ENCODE measurements at regions not wholly inside any gene's neighbourhood (a gene's known extent, or its start where the extent isn't known, plus 50 kb on each side); places are given as distances from the start of the nearest gene placed in this dataset.
"Not testable (repeated sequence)": the region's sequence is repeated elsewhere in the genome, so short reads cannot be mapped to it uniquely, and the experiment has no call there.

DNA sequence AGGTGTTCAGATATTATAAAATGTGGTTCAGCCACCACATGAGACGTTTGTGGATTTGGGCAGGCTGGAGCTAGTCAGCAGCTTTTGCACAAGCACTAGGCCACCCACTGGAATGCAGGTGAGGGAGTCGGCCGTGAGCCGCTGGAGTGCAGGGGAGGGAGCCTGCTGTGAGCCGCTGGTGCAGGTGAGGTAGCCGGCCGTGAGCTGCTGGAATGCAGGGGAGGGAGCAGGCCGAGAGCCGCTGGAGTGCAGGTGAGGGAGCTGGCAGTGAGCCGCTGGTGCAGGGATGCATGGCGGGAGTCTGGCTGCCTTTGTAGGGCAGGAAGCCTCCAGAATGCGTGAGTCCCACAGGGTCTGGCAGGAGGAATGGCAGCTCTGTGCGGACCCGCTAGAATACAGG lies 1907.6 kb upstream of the DEFB115 start:
- Histone ChIP-seq H3K4me3 (ENCODE audit: low read depth in 1 of 5, low read length in 5 of 5) (no peak overlapping the region), H3K9ac (ENCODE audit: low read length in 5 of 5) (no peak overlapping the region), H3K4me1 (ENCODE audit: control insufficient read depth in 5 of 5, insufficient read depth in 5 of 5, low read length in 5 of 5) (no peaks in the 10 kb centered on the region), H3K27me3 (ENCODE audit: control insufficient read depth in 5 of 5, insufficient read depth in 4 of 5, low read length in 5 of 5) (no peaks in the 10 kb centered on the region), H3K9me3 (ENCODE audit: control insufficient read depth in 5 of 5, low read length in 5 of 5) (peaks cover 0 to 22% (median 3%) of the 10 kb centered on the region in 5 donors), H3K36me3 (ENCODE audit: control insufficient read depth in 5 of 5, insufficient read depth in 5 of 5, low read length in 5 of 5) (no peaks in the 10 kb centered on the region), H3K27ac (ENCODE audit: low read depth, low read length) (no peak overlapping the region)

DNA sequence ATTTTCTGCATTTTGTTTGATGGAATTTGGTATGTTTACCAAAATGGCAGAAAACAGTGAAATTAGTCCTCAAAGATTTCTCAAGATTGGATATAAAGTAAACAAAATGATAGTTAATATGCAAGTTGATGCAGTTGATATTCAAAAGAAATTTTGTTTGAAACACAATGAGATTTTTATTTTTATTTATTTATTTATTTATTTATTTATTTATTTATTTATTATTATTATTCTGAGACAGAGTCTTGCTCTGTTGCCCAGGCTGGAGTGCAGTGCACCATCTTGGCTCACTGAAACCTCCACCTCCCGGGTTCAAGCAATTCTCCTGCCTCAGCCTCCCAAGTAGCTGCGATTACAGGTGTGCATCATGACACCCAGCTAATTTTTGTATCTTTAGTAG lies 1881.5 kb upstream of the DEFB115 start:
- H3K4me1 ChIP-seq (ENCODE audit: control insufficient read depth in 5 of 5, insufficient read depth in 5 of 5, low read length in 5 of 5); H3K36me3 ChIP-seq (ENCODE audit: control insufficient read depth in 5 of 5, insufficient read depth in 5 of 5, low read length in 5 of 5); H3K9ac ChIP-seq (ENCODE audit: low read length in 5 of 5); H3K4me3 ChIP-seq (ENCODE audit: low read depth in 1 of 5, low read length in 5 of 5); H3K27ac ChIP-seq (ENCODE audit: low read depth, low read length); H3K27me3 ChIP-seq (ENCODE audit: control insufficient read depth in 5 of 5, insufficient read depth in 4 of 5, low read length in 5 of 5): not testable (repeated sequence)
- H3K9me3 ChIP-seq (ENCODE audit: control insufficient read depth in 5 of 5, low read length in 5 of 5) = peaks cover 0 to 14% (median 0%) of the 10 kb centered on the region in 5 donors

DNA sequence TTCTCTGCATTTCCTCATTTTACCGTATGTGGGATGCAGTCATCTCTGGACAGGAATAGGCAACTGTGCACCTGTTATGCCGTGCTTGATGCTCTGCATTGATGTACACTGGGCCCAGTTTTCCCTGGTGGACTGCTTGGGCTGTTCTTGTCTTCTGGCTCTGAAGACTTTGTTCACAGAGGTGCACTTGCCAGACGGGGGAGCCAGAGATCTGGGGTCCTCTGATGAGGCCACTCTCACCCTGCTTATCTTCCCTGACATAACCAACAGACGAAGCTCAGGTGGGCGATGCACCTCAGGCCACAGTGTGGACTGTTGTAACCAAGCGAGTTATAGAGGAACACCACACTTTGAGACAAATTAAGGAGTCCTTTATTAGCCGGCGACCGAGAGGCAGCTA lies 1864.6 kb upstream of the DEFB115 start:
- not testable (repeated sequence) for H3K4me3 ChIP-seq (ENCODE audit: low read depth in 1 of 5, low read length in 5 of 5); H3K4me1 ChIP-seq (ENCODE audit: control insufficient read depth in 5 of 5, insufficient read depth in 5 of 5, low read length in 5 of 5); H3K27ac ChIP-seq (ENCODE audit: low read depth, low read length); H3K9me3 ChIP-seq (ENCODE audit: control insufficient read depth in 5 of 5, low read length in 5 of 5); H3K9ac ChIP-seq (ENCODE audit: low read length in 5 of 5); H3K27me3 ChIP-seq (ENCODE audit: control insufficient read depth in 5 of 5, insufficient read depth in 4 of 5, low read length in 5 of 5); H3K36me3 ChIP-seq (ENCODE audit: control insufficient read depth in 5 of 5, insufficient read depth in 5 of 5, low read length in 5 of 5)

DNA sequence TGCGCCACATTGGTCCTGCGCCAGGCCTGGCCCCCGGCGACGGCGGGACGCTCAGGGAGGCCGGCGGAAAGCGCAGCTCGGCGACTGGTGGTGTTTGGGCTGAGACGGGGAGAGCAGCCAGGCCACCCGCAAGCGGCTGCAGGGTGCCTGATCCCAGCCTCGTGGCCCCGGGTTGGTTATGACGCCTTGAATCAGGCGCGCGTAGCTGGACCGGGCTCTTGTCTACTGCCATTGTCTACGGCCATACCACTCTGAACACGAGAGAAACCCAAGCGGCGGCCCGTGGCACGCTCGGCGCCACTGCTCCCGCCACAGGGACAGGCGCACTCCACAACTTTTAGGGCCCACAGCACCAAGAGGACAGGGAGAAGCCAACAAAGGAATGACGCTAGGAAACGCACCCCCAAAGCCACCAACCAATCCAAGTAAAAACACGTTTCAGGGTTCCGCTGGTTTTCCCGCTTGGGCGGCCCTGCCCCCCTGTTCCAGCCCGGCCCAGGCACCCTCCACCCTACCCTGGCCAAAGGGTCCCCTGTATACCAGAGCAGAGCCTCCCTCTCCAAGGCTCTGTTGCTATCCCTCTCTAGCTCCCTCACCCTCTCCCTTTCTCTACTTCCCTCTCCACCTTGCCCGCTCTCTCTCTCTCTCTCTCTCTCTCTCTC lies 1849.3 kb upstream of the DEFB115 start:
- H3K9me3 ChIP-seq (ENCODE audit: control insufficient read depth in 5 of 5, low read length in 5 of 5) = peaks cover 2 to 36% (median 24%) of the 10 kb centered on the region in 5 donors
- H3K9ac ChIP-seq (ENCODE audit: low read length in 5 of 5) = no peak overlapping the region
- H3K27ac ChIP-seq (ENCODE audit: low read depth, low read length) = no peak overlapping the region
- H3K36me3 ChIP-seq (ENCODE audit: control insufficient read depth in 5 of 5, insufficient read depth in 5 of 5, low read length in 5 of 5) = no peaks in the 10 kb centered on the region
- peaks cover 0 to 18% (median 4%) of the 10 kb centered on the region in 5 donors for H3K27me3 ChIP-seq (ENCODE audit: control insufficient read depth in 5 of 5, insufficient read depth in 4 of 5, low read length in 5 of 5)
- no peaks in the 10 kb centered on the region for H3K4me1 ChIP-seq (ENCODE audit: control insufficient read depth in 5 of 5, insufficient read depth in 5 of 5, low read length in 5 of 5)
- H3K4me3 ChIP-seq (ENCODE audit: low read depth in 1 of 5, low read length in 5 of 5) = no peak overlapping the region

DNA sequence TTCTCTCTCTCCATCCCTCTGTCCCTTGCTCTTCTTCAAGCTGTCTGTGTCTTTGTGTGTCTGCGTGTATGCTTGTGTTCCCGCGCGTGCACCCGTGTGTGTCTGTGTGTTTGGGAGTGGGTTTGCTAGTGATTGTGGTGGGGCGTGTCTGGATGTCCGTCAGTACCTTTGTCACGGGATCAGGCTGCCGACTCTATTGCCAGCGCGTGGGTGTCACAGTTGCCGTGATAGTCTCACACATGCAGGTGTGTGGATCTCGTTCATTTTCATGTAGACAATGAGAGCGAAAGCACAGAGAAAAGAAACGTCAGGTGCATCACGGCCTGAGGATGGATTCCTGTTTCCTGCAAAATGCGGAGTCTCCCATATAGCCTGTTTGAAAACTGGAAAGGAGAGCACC lies 1848.8 kb upstream of the DEFB115 start:
- H3K9me3 ChIP-seq (ENCODE audit: control insufficient read depth in 5 of 5, low read length in 5 of 5) = peaks cover 2 to 36% (median 24%) of the 10 kb centered on the region in 5 donors
- H3K4me1 ChIP-seq (ENCODE audit: control insufficient read depth in 5 of 5, insufficient read depth in 5 of 5, low read length in 5 of 5); H3K27ac ChIP-seq (ENCODE audit: low read depth, low read length); H3K9ac ChIP-seq (ENCODE audit: low read length in 5 of 5); H3K4me3 ChIP-seq (ENCODE audit: low read depth in 1 of 5, low read length in 5 of 5); H3K36me3 ChIP-seq (ENCODE audit: control insufficient read depth in 5 of 5, insufficient read depth in 5 of 5, low read length in 5 of 5): not testable (repeated sequence)
- H3K27me3 ChIP-seq (ENCODE audit: control insufficient read depth in 5 of 5, insufficient read depth in 4 of 5, low read length in 5 of 5) = peaks cover 0 to 18% (median 4%) of the 10 kb centered on the region in 5 donors

DNA sequence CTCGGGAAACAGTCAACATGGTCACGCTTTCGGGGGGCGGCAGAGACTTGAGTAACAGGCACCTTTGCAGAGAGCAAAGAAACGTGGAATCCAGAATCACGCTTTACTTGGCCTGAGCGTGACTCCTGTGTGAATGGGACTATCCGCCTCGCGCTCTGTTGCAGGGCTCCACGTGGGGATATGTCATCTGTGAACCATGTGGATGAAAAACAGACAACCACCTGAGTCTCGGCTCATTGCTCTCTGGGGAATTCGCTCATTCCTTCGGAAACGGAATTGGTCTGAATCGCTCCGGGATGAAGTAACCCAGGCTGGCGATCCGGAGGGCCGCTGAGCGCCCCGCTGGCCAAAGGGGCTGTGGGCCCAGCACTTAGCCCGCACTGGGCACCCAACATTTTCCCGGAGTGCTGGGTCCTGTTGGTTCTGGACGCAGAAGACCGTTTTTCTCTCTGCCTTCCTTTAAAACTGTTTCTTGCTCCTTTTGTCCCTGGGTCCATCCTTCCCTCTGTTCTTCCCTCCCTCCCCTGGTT lies 1848.2 kb upstream of the DEFB115 start:
- Histone ChIP-seq H3K9me3 (ENCODE audit: control insufficient read depth in 5 of 5, low read length in 5 of 5) (peaks cover 2 to 36% (median 24%) of the 10 kb centered on the region in 5 donors), H3K27me3 (ENCODE audit: control insufficient read depth in 5 of 5, insufficient read depth in 4 of 5, low read length in 5 of 5) (peaks cover 0 to 18% (median 4%) of the 10 kb centered on the region in 5 donors)
- H3K4me1 ChIP-seq (ENCODE audit: control insufficient read depth in 5 of 5, insufficient read depth in 5 of 5, low read length in 5 of 5); H3K27ac ChIP-seq (ENCODE audit: low read depth, low read length); H3K9ac ChIP-seq (ENCODE audit: low read length in 5 of 5); H3K4me3 ChIP-seq (ENCODE audit: low read depth in 1 of 5, low read length in 5 of 5); H3K36me3 ChIP-seq (ENCODE audit: control insufficient read depth in 5 of 5, insufficient read depth in 5 of 5, low read length in 5 of 5): not testable (repeated sequence)

DNA sequence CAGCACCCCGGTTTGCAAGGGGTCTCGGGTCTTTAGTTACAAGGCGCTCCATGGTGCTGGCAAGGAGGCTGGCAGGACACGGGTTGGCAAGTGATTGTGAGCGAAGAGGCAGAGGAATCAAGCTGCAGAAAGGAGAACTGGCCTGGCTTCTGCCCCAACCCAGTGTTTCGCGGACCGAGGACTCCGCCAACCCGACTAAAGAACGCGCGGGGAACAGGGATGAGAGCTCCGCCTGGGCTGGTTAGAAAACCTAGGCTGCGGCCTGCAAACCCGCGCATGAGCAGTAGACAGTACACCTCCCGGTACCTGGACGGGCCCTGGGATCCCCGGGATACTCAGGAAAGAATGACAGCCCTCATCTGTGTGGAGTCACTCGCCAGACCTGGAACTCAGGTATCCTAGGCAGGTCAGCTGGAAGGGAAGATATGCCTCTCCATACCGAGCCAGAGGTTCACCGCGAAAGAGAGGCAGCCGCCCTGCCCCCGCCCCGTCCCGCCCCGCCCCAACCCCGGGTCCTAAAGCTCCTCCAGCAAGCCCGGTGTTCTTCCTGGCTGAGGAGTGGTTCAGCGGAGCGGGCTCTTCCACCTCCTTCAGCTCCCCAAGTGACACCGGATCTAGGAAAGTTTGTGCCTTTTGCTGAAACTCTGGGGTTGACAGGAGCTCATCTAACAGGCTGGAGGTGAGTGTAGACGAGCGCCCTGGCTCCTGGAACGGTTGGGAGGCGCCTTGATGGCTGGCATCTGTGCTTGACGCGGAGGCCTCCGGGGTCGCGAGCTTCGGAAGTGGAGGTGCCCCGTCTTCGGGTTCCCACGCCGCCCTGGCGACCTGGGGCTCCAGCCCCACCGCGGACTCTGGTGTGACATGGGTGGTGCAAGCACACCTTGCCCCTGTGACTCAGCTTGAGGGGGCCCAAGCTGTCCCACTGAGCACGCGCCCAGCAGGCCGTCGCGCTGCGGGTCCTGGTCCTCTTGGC lies 1847.3 kb upstream of the DEFB115 start:
- H3K9me3 ChIP-seq (ENCODE audit: control insufficient read depth in 5 of 5, low read length in 5 of 5) = peaks cover 2 to 36% (median 24%) of the 10 kb centered on the region in 5 donors
- H3K4me1 ChIP-seq (ENCODE audit: control insufficient read depth in 5 of 5, insufficient read depth in 5 of 5, low read length in 5 of 5) = no peaks in the 10 kb centered on the region
- peaks cover 0 to 18% (median 4%) of the 10 kb centered on the region in 5 donors for H3K27me3 ChIP-seq (ENCODE audit: control insufficient read depth in 5 of 5, insufficient read depth in 4 of 5, low read length in 5 of 5)
- no peaks in the 10 kb centered on the region for H3K36me3 ChIP-seq (ENCODE audit: control insufficient read depth in 5 of 5, insufficient read depth in 5 of 5, low read length in 5 of 5)
- no peak overlapping the region for H3K9ac ChIP-seq (ENCODE audit: low read length in 5 of 5)
- no peak overlapping the region for H3K4me3 ChIP-seq (ENCODE audit: low read depth in 1 of 5, low read length in 5 of 5)
- no peak overlapping the region for H3K27ac ChIP-seq (ENCODE audit: low read depth, low read length)

DNA sequence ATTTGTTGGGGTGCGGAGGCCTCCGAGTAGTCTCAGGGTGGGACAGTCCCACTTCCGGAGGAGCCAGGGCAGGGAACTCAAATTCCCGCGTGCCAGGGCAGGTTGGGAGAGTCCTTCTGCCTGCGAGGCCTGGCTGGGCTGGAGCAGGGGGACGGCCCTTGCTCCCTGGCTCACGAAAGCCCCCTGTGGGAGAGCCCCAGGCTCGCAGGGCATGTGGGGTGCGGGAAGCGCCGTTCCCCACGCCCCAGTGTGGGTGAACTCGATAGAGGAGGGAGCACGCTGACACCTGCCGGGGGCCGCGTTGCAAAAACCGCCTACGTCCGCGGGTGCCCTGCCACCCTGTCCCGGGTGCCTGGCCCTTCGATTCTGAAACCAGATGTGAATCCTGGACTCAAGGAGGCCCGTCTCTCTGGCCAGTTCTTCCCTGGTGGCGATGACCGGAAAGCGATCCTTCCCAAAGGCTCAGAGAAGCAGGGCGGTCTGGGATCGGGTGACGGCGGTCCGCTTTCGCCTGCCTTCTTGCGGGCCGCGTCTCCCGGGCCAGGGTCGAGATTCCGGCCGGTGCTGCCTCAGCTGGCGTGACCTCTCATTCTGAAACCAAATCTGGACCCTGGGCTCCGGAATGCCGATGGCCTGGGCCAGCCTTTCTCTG lies 1846.5 kb upstream of the DEFB115 start:
- H3K4me3 ChIP-seq (ENCODE audit: low read depth in 1 of 5, low read length in 5 of 5) = no peak overlapping the region
- peaks cover 0 to 33% (median 24%) of the 10 kb centered on the region in 5 donors for H3K9me3 ChIP-seq (ENCODE audit: control insufficient read depth in 5 of 5, low read length in 5 of 5)
- H3K36me3 ChIP-seq (ENCODE audit: control insufficient read depth in 5 of 5, insufficient read depth in 5 of 5, low read length in 5 of 5) = no peaks in the 10 kb centered on the region
- H3K27ac ChIP-seq (ENCODE audit: low read depth, low read length) = no peak overlapping the region
- no peaks in the 10 kb centered on the region for H3K4me1 ChIP-seq (ENCODE audit: control insufficient read depth in 5 of 5, insufficient read depth in 5 of 5, low read length in 5 of 5)
- peaks cover 0 to 18% (median 4%) of the 10 kb centered on the region in 5 donors for H3K27me3 ChIP-seq (ENCODE audit: control insufficient read depth in 5 of 5, insufficient read depth in 4 of 5, low read length in 5 of 5)
- H3K9ac ChIP-seq (ENCODE audit: low read length in 5 of 5) = no peak overlapping the region

DNA sequence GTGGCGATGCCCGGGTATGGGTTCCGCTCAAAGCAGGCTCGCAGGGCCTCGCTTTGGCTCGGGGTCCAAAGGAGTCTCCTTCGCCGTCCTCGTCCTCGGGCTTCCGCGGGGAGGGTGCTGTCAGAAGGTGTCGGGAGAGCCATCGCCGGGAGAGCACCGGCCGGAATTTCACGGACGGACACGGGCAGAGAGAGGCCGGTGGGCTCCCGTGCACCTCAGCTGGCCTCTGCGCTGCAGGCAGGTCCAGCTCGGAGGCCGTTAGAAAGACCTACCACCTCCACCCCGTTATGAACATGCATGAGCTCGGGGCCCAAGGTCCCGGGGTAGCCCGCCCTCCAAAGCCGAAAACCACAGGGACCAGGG lies 1846.0 kb upstream of the DEFB115 start:
- not testable (repeated sequence) for H3K4me3 ChIP-seq (ENCODE audit: low read depth in 1 of 5, low read length in 5 of 5); H3K36me3 ChIP-seq (ENCODE audit: control insufficient read depth in 5 of 5, insufficient read depth in 5 of 5, low read length in 5 of 5); H3K4me1 ChIP-seq (ENCODE audit: control insufficient read depth in 5 of 5, insufficient read depth in 5 of 5, low read length in 5 of 5); H3K27ac ChIP-seq (ENCODE audit: low read depth, low read length); H3K9ac ChIP-seq (ENCODE audit: low read length in 5 of 5)
- H3K27me3 ChIP-seq (ENCODE audit: control insufficient read depth in 5 of 5, insufficient read depth in 4 of 5, low read length in 5 of 5) = peaks cover 0 to 18% (median 4%) of the 10 kb centered on the region in 5 donors
- H3K9me3 ChIP-seq (ENCODE audit: control insufficient read depth in 5 of 5, low read length in 5 of 5) = peaks cover 0 to 30% (median 24%) of the 10 kb centered on the region in 5 donors

Data from subcutaneous abdominal adipose tissue (tissue), 5 donors.